ENCODE measurements at regions not wholly inside any gene's neighbourhood (a gene's known extent, or its start where the extent isn't known, plus 50 kb on each side); places are given as distances from the start of the nearest gene placed in this dataset.
"Not testable (repeated sequence)": the region's sequence is repeated elsewhere in the genome, so short reads cannot be mapped to it uniquely, and the experiment has no call there.

DNA sequence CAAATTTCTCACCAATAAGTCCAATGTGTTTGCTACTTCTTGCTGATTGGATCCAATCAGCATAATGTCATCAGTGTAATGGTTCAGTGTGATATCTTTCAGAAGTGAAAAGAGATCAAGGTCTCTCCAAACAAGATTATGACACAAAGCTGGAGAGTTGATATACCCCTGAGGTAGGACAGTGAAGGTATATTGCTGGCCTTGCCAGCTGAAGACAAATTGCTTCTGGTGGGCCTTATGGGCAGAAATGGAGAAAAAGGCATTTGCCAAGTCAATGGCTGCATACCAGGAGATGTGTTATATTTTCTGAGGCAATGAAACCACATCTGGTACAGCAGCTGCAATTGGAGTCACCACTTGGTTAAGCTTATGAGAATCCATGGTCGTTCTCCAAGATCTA is 131.7 kb upstream of the PCBD1 start:
- CTCF ChIA-PET = interaction anchor here (0.7 kb wide), 1 partner anchor 122 kb away, joined by 3 read pairs; no protein-coding TSS in a partner anchor
- H3K27ac ChIP-seq (ENCODE audit: low read depth in 2 of 2, low read length in 1 of 2); H3K79me2 ChIP-seq (ENCODE audit: insufficient read depth); H3K9ac ChIP-seq; H3F3A ChIP-seq (replicated peaks; ENCODE audit: insufficient read depth); H2AFZ ChIP-seq (ENCODE audit: low read depth); H3K27me3 ChIP-seq (ENCODE audit: insufficient read depth); H3K4me1 ChIP-seq (ENCODE audit: control insufficient read depth in 1 of 2, insufficient read depth in 2 of 2, low read depth in 1 of 2, low read length in 1 of 2); H3K9me2 ChIP-seq; H4K20me1 ChIP-seq (ENCODE audit: insufficient read depth); H3K4me2 ChIP-seq; H3K36me3 ChIP-seq (replicated peaks in 1 of 2; ENCODE audit: control insufficient read depth in 1 of 2, insufficient read depth in 2 of 2, low read length in 1 of 2); POLR2A ChIA-PET; H3K4me3 ChIP-seq (ENCODE audit: low read depth in 2 of 2, low read length in 1 of 2); DNase-seq; H3K9me3 ChIP-seq: not testable (repeated sequence)
- 10% methylated on average over 1 of the region's 1 CpG for WGBS (ENCODE audit: low lambda C conversion rate)

- Histone ChIP-seq H3K27ac (ENCODE audit: low read depth in 2 of 2, low read length in 1 of 2) (no peak overlapping the region), H4K20me1 (ENCODE audit: insufficient read depth) (no peaks in the 10 kb centered on the region), H3K36me3 (replicated peaks in 1 of 2; ENCODE audit: control insufficient read depth in 1 of 2, insufficient read depth in 2 of 2, low read length in 1 of 2) (no peaks in the 10 kb centered on the region), H2AFZ (ENCODE audit: low read depth) (no peak overlapping the region), H3K9me3 (no peaks in the 10 kb centered on the region), H3K4me3 (ENCODE audit: low read depth in 2 of 2, low read length in 1 of 2) (no peak overlapping the region), H3K9me2 (no peaks in the 10 kb centered on the region), H3K79me2 (ENCODE audit: insufficient read depth) (no peaks in the 10 kb centered on the region), H3K4me2 (no peak overlapping the region), H3F3A (replicated peaks; ENCODE audit: insufficient read depth) (no peaks in the 10 kb centered on the region), H3K27me3 (ENCODE audit: insufficient read depth) (no peaks in the 10 kb centered on the region), H3K4me1 (ENCODE audit: control insufficient read depth in 1 of 2, insufficient read depth in 2 of 2, low read depth in 1 of 2, low read length in 1 of 2) (no peaks in the 10 kb centered on the region), H3K9ac (no peak overlapping the region)
- CTCF ChIA-PET = interaction anchor here (1.2 kb wide), 1 partner anchor 191 kb away, joined by 3 read pairs; the partner anchor contains the start of gene UNC5B
- DNase-seq = no peak
- WGBS (ENCODE audit: low lambda C conversion rate) = 73% methylated on average over 3 of the region's 3 CpGs
- TF ChIP-seq, protein P1, sequence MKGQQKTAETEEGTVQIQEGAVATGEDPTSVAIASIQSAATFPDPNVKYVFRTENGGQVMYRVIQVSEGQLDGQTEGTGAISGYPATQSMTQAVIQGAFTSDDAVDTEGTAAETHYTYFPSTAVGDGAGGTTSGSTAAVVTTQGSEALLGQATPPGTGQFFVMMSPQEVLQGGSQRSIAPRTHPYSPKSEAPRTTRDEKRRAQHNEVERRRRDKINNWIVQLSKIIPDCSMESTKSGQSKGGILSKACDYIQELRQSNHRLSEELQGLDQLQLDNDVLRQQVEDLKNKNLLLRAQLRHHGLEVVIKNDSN (IDR thresholded peaks at IDR 0.05; ENCODE audit: borderline replicate concordance, low read depth) = no peak
- TF ChIP-seq GABPA (IDR thresholded peaks at IDR 0.05; ENCODE audit: low read depth) (no peak), RAD21 (IDR thresholded peaks at IDR 0.05; ENCODE audit: low read length) (no peak), MAX (IDR thresholded peaks at IDR 0.05; ENCODE audit: low read depth) (no peak), FOXM1 (IDR thresholded peaks at IDR 0.05; ENCODE audit: low read depth) (no peak), CHD2 (IDR thresholded peaks at IDR 0.05; ENCODE audit: low read length, partially characterized antibody) (no peak), GATA2 (CRISPR knock-in tag; IDR thresholded peaks at IDR 0.05) (no peak), FOXJ3 (CRISPR knock-in tag; IDR thresholded peaks at IDR 0.05) (no peak), EP300 (IDR thresholded peaks at IDR 0.05; ENCODE audit: borderline replicate concordance in 1 of 2, low read depth in 1 of 2, low read length in 1 of 2) (no peak), IRF3 (IDR thresholded peaks at IDR 0.05; ENCODE audit: low read depth, low read length) (no peak), YY1 (IDR thresholded peaks at IDR 0.05; ENCODE audit: low read depth) (no peak), SIN3A (IDR thresholded peaks at IDR 0.05; ENCODE audit: borderline replicate concordance, low read depth, low read length) (no peak), TCF12 (IDR thresholded peaks at IDR 0.05) (no peak), SMC3 (IDR thresholded peaks at IDR 0.05; ENCODE audit: low read depth, low read length) (no peak), POLR2AphosphoS5 (IDR thresholded peaks at IDR 0.05; ENCODE audit: low read depth, low read length) (no peak), RFX5 (IDR thresholded peaks at IDR 0.05; ENCODE audit: low read length) (no peak), JUND (IDR thresholded peaks at IDR 0.05) (no peak), TAF1 (IDR thresholded peaks at IDR 0.05; ENCODE audit: borderline replicate concordance, low read depth, low read length) (no peak)
- TF ChIP-seq, protein P2, sequence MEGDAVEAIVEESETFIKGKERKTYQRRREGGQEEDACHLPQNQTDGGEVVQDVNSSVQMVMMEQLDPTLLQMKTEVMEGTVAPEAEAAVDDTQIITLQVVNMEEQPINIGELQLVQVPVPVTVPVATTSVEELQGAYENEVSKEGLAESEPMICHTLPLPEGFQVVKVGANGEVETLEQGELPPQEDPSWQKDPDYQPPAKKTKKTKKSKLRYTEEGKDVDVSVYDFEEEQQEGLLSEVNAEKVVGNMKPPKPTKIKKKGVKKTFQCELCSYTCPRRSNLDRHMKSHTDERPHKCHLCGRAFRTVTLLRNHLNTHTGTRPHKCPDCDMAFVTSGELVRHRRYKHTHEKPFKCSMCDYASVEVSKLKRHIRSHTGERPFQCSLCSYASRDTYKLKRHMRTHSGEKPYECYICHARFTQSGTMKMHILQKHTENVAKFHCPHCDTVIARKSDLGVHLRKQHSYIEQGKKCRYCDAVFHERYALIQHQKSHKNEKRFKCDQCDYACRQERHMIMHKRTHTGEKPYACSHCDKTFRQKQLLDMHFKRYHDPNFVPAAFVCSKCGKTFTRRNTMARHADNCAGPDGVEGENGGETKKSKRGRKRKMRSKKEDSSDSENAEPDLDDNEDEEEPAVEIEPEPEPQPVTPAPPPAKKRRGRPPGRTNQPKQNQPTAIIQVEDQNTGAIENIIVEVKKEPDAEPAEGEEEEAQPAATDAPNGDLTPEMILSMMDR (IDR thresholded peaks at IDR 0.05) = no peak
- POLR2A ChIA-PET = no interaction called here
Observed at GRCh38 chr10:71021402-71021801, 133.0 kb upstream of the PCBD1 start.
